ENCODE measurements at regions not wholly inside any gene's neighbourhood (a gene's known extent, or its start where the extent isn't known, plus 50 kb on each side); places are given as distances from the start of the nearest gene placed in this dataset.

- no peak overlapping the region for H3K4me2 ChIP-seq (ENCODE audit: low read depth, low read length, poor library complexity, severe bottlenecking)
- 0 out of 2 replicates have a peak, but pooled peaks cover 4% of the 10 kb centered on the region for H3K9me2 ChIP-seq (replicated peaks; ENCODE audit: insufficient read depth, low read length)
- no peaks in the 10 kb centered on the region for H3K27me3 ChIP-seq (ENCODE audit: low read length)
- H3K9me3 ChIP-seq (ENCODE audit: insufficient read depth, low read length) = no peaks in the 10 kb centered on the region
- H3K9ac ChIP-seq (ENCODE audit: low read length) = no peak overlapping the region
- no peaks in the 10 kb centered on the region for H3F3A ChIP-seq (ENCODE audit: insufficient read depth)
- TF ChIP-seq CTCF (IDR thresholded peaks at IDR 0.05; ENCODE audit: insufficient read depth, low read length, poor library complexity, severe bottlenecking) (no peak), EZH2phosphoT487 (conservative IDR thresholded peaks at IDR 0.05; ENCODE audit: low read length) (no peak)
- H3K79me2 ChIP-seq (ENCODE audit: insufficient read depth, low read length) = no peaks in the 10 kb centered on the region
- H2AFZ ChIP-seq (ENCODE audit: low read depth, low read length, severe bottlenecking) = no peak overlapping the region
- H4K20me1 ChIP-seq (ENCODE audit: low read depth, low read length) = no peaks in the 10 kb centered on the region
- no peaks in the 10 kb centered on the region for H3K36me3 ChIP-seq (ENCODE audit: low read length)
- no peak overlapping the region for H3K27ac ChIP-seq (ENCODE audit: low read depth, low read length)
- no peak overlapping the region for H3K4me3 ChIP-seq (ENCODE audit: insufficient read depth, low read length, poor library complexity, severe bottlenecking)
Observed at GRCh38 chr6:12418946-12419345, 128.8 kb downstream of the EDN1 start.

- Histone ChIP-seq H3K9ac (ENCODE audit: low read length) (no peak overlapping the region), H3K4me3 (ENCODE audit: insufficient read depth, low read length, poor library complexity, severe bottlenecking) (no peak overlapping the region), H3K27me3 (ENCODE audit: low read length) (no peaks in the 10 kb centered on the region)
Observed at GRCh38 chr6:12419631-12420272, 129.6 kb downstream of the EDN1 start.

GRCh38 chr6:12420626-12421025 is 130.5 kb downstream of the EDN1 start:
- Histone ChIP-seq H2AFZ (ENCODE audit: low read depth, low read length, severe bottlenecking) (no peak overlapping the region), H3K27me3 (ENCODE audit: low read length) (no peaks in the 10 kb centered on the region), H3F3A (ENCODE audit: insufficient read depth) (no peaks in the 10 kb centered on the region), H3K36me3 (ENCODE audit: low read length) (no peaks in the 10 kb centered on the region), H3K9me3 (ENCODE audit: insufficient read depth, low read length) (no peaks in the 10 kb centered on the region), H3K4me3 (ENCODE audit: insufficient read depth, low read length, poor library complexity, severe bottlenecking) (no peak overlapping the region), H3K27ac (ENCODE audit: low read depth, low read length) (no peak overlapping the region), H3K9ac (ENCODE audit: low read length) (no peak overlapping the region), H3K79me2 (ENCODE audit: insufficient read depth, low read length) (no peaks in the 10 kb centered on the region), H3K4me2 (ENCODE audit: low read depth, low read length, poor library complexity, severe bottlenecking) (no peak overlapping the region), H3K9me2 (replicated peaks; ENCODE audit: insufficient read depth, low read length) (0 out of 2 replicates have a peak, but pooled peaks cover 4% of the 10 kb centered on the region), H4K20me1 (ENCODE audit: low read depth, low read length) (no peaks in the 10 kb centered on the region)
- TF ChIP-seq EZH2phosphoT487 (conservative IDR thresholded peaks at IDR 0.05; ENCODE audit: low read length) (no peak), CTCF (IDR thresholded peaks at IDR 0.05; ENCODE audit: insufficient read depth, low read length, poor library complexity, severe bottlenecking) (no peak)

More at GRCh38 chr6:12419631-12420272, 129.6 kb downstream of the EDN1 start:
- H3K36me3 ChIP-seq (ENCODE audit: low read length) = no peaks in the 10 kb centered on the region
- no peaks in the 10 kb centered on the region for H3F3A ChIP-seq (ENCODE audit: insufficient read depth)
- H3K9me3 ChIP-seq (ENCODE audit: insufficient read depth, low read length) = no peaks in the 10 kb centered on the region
- no peaks in the 10 kb centered on the region for H3K79me2 ChIP-seq (ENCODE audit: insufficient read depth, low read length)
- 0 out of 2 replicates have a peak, but pooled peaks cover 4% of the 10 kb centered on the region for H3K9me2 ChIP-seq (replicated peaks; ENCODE audit: insufficient read depth, low read length)
- no peak overlapping the region for H3K27ac ChIP-seq (ENCODE audit: low read depth, low read length)
- H4K20me1 ChIP-seq (ENCODE audit: low read depth, low read length) = no peaks in the 10 kb centered on the region
- no peak overlapping the region for H3K4me2 ChIP-seq (ENCODE audit: low read depth, low read length, poor library complexity, severe bottlenecking)
- no peak for TF ChIP-seq CTCF (IDR thresholded peaks at IDR 0.05; ENCODE audit: insufficient read depth, low read length, poor library complexity, severe bottlenecking)
- TF ChIP-seq EZH2phosphoT487 (conservative IDR thresholded peaks at IDR 0.05; ENCODE audit: low read length) = no peak
- H2AFZ ChIP-seq (ENCODE audit: low read depth, low read length, severe bottlenecking) = no peak overlapping the region
